Vagina (tissue), 2 donors: ENCODE measurements at regions not wholly inside any gene's neighbourhood (a gene's known extent, or its start where the extent isn't known, plus 50 kb on each side); places are given as distances from the start of the nearest gene placed in this dataset.

Experiments used
- DNase-seq, 2 donors: peaks; one replicate each; pipeline ENCODE4 v3.0.0-alpha.2; 2017; ENCODE audit errors: extremely low spot score in 2 of 2
- H3K27ac ChIP-seq: fragments of 200-600 bp; sonication (generic); one replicate; pipeline ENCODE4 v1.5.1; 2019
- H3K27me3 ChIP-seq: fragments of 200-600 bp; sonication (generic); one replicate; pipeline ENCODE4 v1.5.1; 2019
- H3K36me3 ChIP-seq, 2 donors: fragments of 200-600 bp; sonication (generic); one replicate each; pipeline ENCODE4 v1.5.1; 2017 to 2019
- H3K4me1 ChIP-seq: fragments of 200-600 bp; sonication (generic); one replicate; pipeline ENCODE4 v1.5.1; 2019
- H3K4me3 ChIP-seq, 2 donors: fragments of 200-600 bp; sonication (generic); 1 replicate in 1 of 2; 2 replicates in 1 of 2; pipeline ENCODE4 v1.5.1; 2016 to 2019
- H3K9me3 ChIP-seq: fragments of 200-600 bp; sonication (generic); one replicate; pipeline ENCODE4 v1.5.1; 2019
- CTCF ChIP-seq, 3 experiments: fragments of 450-650 bp in 2 of 3; fragments of 200-600 bp in 1 of 3; sonication (generic) in 1 of 3; IDR thresholded peaks; one replicate each; pipeline ENCODE4 v1.5.1; 2017 to 2019; ENCODE audit warnings: antibody characterized with exemption in 3 of 3, mild to moderate bottlenecking in 2 of 3, moderate library complexity in 2 of 3
- POLR2A ChIP-seq, 2 donors: fragments of 450-650 bp; IDR thresholded peaks; one replicate each; pipeline ENCODE4 v1.6.1; 2017; ENCODE audit warnings: antibody characterized with exemption in 2 of 2, mild to moderate bottlenecking in 2 of 2, moderate library complexity in 2 of 2
- POLR2AphosphoS5 ChIP-seq, 2 donors: sonication (generic); formaldehyde crosslinking; IDR thresholded peaks; one replicate each; pipeline ENCODE4 v1.9.0; 2017; ENCODE audit warnings: antibody characterized with exemption in 2 of 2, mild to moderate bottlenecking in 2 of 2, low read depth in 1 of 2; ENCODE audit not compliant: insufficient read depth in 1 of 2
- intact Hi-C: fragments of 100-400 bp; cut with DNase I; formaldehyde crosslinking; loops from one replicate; pipeline ENCODE4 v1.15.1; 2023

GRCh38 chr2:54406031-54406430 is 50.1 kb upstream of the SPTBN1 start:
- H3K9me3 ChIP-seq, result no peaks in the 10 kb centered on the region
- DNase-seq, result no peak
- H3K4me3 ChIP-seq, result no peak overlapping the region
- no peak overlapping the region for H3K27ac ChIP-seq
- H3K4me1 ChIP-seq, result peaks cover 12% of the 10 kb centered on the region
- no peaks in the 10 kb centered on the region for H3K27me3 ChIP-seq
- TF ChIP-seq CTCF (IDR thresholded peaks at IDR 0.05) (no peak), POLR2A (IDR thresholded peaks at IDR 0.05) (no peak), POLR2AphosphoS5 (IDR thresholded peaks at IDR 0.05; ENCODE audit: insufficient read depth in 1 of 2, low read depth in 1 of 2) (no peak)
- intact Hi-C loops, result no loop called here
- no peaks in the 10 kb centered on the region for H3K36me3 ChIP-seq
